Activated CD4-positive, alpha-beta T cell treated with anti-CD3 and anti-CD28 coated beads, Interleukin-2, amount 50 U/mL, for 24 hours (primary cell): ENCODE measurements at regions not wholly inside any gene's neighbourhood (a gene's known extent, or its start where the extent isn't known, plus 50 kb on each side); places are given as distances from the start of the nearest gene placed in this dataset.

ENCODE experiments used
- DNase-seq, 2 donors: peaks; one replicate each; pipeline ENCODE4 v3.0.0-alpha.2; 2020; ENCODE audit warnings: low read depth in 1 of 2, low spot score in 1 of 2

DNA sequence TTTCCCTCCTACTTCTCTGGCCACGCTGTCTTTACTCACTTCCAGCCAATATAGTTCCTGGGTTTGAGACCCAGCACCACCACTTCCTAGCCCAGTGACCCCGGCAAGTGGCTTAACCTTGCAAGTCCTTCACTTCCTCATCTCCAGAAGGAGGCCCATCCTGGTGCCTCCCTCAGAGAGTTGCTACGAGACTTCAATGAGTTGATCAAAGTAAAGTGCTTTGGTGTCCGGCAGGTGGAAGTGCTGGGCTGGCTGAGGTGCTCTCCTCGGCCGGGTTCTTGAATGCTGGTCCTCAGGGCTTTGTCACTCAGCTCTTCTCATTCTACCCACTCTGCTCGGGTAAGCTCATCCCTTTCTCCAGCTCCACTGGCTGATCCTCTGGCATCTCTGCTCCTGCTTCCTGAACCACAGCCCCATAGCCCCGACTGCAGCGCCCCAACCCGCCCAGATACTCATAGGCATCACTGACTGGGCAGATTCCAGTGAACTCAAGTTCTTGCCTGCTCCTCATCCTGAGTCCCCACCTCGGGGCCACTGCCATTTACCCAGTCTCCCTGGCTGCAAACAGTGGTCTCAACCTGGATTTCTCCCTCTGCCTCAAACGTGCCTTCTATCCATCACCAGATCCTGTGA, 75.8 kb upstream of the WNT4 start:
- DNase-seq, result no peak

DNA sequence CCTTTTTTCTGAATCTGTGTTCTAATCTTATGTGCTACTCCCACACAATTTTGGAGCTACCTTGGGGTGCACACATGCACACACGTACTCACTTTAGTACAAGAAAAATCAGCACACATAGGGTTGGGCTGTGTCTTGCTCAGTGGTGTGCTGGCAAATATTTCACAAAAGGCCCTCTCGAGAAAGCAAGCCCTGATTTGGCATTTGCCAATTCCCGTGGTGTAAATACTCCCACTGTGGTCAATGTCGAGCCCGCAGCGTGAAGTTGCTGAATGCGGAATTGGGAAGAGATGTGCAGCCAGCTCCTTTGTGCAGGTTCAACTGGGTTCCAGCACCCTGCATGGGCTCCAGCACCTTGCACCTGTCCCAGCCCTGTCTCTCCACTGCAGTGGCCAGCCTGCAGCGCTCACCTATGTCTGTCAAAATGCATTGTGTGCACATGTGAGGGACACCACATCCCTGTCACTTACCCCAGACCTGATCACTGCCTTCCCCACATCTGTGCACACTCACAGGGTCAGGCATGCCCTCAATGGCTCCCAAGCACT, 78.4 kb upstream of the WNT4 start:
- DNase-seq, result no peak

DNA sequence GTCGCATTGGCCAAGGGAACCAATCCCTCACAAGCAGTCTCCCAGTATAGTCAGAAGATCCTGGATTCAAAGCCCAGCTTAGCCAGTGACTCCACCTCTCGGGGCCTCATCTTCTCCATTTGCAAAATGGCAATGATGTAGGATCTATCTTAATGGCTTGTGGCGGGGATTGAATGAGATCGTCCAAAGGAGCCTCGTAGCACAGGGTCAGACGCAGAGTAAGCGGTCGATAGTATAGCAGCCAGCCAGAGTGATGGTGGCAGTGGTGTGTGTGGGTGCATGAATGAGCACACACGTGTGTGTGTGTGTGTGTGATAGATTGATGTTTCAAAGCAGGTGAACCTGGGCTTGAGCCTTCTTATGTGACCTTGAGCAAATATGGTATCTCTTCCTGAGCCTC, 79.8 kb upstream of the WNT4 start:
- no peak for DNase-seq

DNA sequence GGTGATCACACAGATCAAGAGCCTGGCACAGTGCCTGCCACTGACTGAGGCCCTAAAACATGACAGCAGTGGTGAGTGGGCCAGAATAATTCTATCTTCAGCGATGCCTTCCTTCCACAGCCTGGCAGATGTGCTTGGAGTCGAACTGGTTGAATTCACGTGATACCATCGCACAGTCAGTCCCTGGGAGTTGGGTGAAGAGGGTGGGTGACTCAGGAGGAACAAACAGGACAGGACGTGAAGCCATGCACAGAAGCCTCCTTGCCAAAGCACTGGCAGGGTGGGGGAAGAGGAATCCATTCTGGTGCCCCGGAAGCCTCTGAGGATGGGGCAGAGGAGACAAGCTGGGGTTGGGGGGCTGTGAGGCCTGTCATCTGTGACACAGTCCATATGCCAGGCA, 80.3 kb upstream of the WNT4 start:
- DNase-seq, result no peak

DNA sequence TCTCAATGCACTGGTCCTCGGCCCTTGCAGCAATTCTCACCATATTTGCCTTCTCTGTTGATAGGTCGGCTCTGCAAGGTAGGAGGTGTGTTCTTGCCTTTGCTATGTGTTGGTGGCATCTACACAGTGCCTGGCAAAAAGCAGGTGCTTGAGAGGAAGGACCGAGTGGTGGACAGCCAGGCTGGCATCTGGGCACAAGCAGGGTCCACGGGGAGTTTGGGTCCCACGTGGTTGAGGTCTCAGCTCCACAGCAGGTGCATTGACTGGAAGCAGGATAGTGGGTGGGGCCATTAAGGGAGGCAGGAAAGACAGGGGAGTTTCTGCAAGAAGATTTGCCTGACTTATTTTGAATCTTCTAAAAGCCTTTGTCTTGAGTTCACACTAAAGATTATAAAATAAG, 81.2 kb upstream of the WNT4 start:
- no peak for DNase-seq

DNA sequence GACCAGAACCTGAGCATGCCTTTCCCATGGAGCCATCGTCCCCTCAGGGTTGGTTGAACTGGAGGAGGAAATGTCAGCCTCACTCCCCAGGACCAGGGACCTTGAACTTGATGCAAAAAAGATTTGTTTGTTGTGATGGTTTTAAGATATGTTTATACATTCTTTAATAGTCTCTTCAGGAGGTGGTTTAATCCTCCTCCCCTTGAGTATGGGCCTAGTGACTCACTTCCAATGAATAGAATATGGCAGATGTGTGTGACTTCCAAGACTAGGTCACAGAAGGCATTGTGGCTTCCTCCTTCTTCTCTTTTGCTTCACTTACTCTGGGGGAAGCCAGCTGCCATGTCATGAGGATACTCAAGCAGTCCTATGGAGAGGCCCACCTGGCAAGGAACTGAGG, 81.7 kb upstream of the WNT4 start:
- no peak for DNase-seq

DNA sequence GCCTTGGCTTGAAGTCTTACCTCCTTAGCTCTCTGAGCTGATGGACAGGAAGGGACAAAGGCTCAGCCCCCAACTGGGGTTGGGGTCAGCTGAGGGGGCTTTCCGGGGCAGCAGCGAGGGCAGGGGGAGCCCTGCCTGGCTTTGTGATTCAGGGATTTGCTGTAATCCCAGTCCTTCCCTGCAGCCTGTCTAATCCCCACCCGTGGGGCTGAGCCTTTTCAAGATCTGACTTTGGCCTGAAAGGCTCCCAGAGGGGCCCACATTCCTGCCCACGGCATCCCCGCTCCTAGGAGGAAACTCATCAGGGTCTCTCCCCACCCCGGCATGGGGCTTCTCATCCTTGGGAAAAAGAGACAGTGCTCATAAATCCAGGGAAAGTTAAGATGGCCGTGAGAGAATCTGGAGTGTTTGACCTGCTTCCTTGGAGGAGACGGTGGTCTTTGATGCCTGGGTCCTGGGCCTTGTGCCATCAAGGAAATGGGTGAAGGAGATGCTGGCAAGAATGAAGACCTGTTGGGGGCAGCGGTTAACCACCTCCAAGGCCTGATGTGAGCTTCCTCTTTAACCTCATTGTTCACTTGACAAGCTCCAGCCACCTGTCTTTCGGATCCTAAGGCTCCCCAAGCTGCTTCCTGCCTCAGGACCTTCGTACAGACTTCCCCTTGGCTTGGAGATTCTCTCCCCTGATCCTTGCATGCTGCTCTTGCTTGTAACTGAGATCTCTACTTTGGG, 83.1 kb upstream of the WNT4 start:
- DNase-seq, result no peak

DNA sequence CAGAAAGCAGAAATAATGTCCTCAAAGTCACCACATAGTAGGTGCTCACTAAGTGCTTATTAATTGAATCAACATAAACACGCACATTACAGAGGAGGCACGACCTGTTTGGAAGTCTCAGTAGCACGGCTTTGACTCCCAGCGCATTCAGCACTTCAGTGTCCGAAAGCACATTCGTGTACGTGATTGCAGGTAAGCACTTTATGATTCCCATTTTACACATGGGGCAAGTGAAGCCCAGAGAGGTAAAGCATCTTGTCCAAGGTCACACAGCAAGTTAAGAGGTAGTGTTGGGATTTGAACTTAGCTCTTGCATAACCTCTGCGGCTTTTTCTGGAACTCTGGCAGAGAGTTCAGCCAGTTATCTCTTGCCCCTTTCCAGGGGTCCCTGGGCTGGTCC, 85.2 kb upstream of the WNT4 start:
- no peak for DNase-seq

DNA sequence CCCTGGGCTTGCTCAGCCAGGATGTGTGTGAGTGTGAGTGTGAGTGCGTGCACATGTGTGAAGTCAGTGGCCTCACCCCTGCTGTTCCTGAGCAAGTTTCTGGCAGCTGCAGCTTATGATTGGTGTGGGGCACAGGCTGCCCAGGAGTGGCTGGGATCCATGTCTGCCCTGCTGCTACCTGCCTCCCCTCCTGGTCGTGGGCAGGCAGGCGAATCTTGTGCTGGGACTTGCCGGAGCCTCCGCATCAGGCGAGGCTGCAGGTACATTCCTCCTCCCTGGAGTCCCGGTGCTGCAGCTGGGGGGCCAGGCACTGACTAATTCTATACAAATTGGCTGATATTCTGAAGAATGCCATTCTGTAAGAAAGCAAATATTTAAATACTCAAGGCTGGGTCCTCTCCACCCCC, 85.6 kb upstream of the WNT4 start:
- DNase-seq, result no peak

DNA sequence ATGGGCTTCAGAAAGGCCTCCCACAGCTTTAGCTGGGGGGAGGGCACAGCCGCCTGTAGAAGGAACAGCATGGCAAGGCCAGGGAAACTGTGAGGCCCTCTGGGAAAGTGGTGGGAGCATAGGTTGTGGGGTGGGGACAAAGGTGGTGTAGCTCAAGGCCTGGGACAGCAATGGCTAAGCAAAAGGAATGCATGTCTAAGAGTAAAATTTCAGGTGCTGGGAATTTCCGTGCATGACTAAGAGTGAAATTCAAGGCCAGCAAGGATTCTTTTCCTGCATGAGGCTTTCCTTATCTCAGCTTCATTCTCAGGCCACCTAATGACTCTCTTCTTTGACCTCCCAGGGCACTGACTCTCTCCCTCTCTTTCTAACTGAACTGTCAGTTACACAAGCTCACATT, 86.5 kb upstream of the WNT4 start:
- DNase-seq, result no peak

DNA sequence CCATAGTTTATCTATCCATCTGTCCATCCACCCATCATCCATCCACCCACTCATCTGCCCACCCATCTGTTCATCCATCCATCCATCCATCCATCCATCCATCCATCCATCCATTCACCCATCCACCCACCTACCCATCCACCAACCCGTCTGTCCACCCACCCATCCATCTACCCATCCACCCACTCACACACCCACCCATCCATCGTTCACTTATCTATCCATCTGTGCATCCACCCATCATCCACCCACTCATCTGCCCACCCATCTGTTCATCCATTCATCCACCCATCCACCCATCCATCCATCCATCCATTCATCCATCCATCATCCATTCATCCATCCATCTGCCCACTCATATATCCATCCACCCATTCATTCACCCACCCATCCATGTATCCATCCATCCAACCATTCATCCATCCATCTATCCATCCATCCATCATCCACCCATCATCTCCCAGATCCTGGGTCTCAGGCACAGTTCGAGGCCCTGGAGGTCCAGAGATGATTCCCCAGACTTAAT, 88.2 kb upstream of the WNT4 start:
- DNase-seq, result no peak

DNA sequence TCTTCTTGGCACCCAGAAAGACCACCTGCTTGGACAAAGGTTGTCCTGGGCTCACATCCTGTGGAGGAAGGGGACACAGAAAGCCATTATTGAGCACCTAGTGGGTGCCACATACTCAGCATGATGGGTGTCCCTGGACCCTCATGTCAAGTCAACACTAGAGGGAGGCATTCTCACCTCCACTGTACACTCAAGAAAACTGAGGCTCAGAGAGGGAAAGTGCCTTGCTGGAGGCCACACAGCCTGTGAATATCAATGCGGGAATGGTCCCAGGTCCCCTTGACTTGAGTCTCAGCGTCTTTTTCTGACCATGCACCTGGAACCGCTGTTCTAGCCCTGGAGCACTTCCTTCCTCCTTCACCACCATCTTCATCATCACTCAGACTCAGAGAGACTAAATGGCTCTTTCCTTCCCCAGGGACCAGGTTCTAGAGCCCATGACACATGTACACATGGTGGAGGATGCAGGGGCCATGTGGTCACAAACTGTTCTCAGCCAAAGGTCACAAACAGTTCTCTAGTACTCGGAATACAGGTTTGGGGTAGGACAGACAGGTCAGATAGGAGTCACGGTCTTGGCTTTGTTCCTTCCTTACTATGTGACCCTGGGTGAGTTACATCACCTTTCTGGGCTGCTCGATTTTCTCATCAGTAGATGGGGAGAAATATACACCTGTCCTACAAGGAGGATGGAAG, 89.2 kb upstream of the WNT4 start:
- no peak for DNase-seq

DNA sequence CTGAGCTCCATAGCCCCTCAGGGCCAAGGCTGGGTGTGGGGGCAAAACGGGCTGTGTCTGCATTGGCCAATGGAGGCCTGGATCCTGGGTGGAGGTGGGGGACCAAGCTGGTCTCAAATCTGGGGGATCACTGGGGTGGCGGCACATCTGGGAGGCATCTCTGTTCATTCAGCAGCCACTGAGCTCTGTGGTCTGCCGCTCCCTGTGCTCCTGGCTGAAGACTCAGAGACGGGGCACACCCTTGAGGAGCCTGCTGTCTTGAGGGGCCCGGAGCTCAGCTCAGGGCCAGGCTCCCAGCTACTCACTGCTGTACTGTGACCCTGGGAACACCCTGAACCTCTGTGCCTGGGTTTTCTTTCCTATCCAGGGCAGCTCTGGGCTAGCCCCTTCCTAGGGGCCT, 90.3 kb upstream of the WNT4 start:
- no peak for DNase-seq

DNA sequence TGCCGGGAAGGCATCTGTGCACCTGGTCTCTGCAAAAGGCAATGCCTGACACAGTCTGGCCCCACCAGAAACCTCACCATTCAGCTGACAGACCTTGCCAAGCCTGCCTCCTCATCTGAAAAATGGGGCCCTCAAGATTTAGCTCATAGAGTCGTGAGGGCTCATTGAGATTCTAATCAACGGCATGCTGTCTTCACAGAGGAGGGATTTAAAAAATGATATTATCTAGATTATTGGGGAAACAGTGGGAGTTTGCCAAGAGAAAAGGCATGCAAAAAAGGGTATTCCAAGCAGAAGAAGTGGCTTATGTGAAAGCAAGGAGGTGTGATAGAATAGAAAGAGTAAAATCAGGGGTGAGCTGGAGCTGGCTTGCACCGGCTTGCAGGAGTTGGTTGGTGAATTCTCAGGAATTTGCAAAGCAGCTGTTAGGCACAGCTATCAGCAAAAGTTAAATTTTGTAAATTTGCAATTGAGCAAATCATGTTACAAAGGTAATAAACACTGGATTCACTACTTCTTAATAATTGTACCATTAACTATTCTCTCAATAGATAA, 91.7 kb upstream of the WNT4 start:
- DNase-seq, result no peak

DNA sequence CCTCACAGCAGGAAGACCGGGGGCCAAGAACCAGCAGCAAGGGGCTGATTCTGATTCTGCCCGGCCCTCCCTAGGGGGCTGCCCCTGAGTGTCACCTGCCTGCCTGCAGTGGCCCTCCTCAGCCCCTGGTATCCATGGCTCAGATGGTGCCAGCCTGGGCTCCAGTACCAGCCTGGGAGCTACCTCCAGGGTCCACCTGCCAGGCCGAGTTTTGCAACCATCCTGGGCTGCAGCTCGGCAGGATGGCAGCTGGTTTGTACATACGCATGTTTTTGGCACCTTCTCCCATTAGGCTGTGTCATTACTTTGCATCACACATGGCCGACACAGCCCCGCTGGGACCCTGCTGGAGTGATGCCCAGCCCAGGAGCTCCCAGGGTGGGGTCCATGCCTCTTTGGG, 93.3 kb upstream of the WNT4 start:
- DNase-seq, result no peak

DNA sequence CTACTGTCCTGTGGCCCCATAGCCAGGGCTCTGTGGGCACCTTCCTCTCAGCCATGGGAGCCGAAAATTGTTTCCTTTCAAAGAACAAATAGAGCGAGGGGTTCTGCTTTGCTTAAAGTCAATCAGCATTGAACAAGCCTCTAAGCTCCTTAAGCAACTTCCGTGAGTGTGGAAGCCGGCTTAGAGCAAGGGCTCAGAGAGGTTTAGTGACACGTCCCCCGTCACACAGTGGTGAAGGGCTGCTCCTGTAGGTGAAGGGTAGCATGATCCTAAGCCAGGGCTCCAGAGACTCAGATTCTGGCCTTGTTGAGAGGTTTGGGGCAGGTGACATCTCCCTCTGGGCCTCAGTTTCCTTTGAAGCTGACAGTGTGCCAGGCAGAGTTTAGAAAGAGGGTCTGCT, 94.0 kb upstream of the WNT4 start:
- no peak for DNase-seq

DNA sequence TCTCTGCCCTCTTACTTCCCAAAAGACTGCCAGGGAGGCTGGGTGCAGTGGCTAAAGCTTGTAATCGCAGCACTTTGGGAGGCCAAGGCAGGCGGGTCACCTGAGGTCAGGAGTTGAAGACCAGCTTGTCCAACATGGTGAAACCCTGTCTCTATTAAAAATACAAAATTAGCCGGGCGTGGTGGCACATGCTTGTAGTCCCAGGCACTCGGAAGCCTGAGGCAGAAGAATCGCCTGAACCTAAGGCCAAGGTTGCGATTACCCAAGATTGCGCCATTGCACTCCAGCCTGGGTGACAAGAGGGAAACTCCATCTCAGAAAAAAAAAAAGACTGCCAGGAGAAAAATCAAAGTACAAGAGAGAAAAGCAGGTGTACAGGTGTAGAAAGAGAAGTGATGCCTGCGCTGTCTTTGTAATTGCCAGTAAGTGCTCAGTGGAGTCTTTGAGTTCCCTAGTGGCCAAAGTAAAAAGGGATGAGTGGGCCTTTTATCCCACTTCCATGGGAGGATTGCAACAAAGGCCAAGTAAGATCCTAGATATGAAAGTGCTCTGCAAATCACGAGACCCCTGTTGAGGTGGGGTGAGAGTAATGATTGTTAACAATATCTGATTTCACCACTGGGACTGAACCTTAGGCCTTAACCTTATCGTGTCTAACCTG, 94.7 kb upstream of the WNT4 start:
- no peak for DNase-seq

DNA sequence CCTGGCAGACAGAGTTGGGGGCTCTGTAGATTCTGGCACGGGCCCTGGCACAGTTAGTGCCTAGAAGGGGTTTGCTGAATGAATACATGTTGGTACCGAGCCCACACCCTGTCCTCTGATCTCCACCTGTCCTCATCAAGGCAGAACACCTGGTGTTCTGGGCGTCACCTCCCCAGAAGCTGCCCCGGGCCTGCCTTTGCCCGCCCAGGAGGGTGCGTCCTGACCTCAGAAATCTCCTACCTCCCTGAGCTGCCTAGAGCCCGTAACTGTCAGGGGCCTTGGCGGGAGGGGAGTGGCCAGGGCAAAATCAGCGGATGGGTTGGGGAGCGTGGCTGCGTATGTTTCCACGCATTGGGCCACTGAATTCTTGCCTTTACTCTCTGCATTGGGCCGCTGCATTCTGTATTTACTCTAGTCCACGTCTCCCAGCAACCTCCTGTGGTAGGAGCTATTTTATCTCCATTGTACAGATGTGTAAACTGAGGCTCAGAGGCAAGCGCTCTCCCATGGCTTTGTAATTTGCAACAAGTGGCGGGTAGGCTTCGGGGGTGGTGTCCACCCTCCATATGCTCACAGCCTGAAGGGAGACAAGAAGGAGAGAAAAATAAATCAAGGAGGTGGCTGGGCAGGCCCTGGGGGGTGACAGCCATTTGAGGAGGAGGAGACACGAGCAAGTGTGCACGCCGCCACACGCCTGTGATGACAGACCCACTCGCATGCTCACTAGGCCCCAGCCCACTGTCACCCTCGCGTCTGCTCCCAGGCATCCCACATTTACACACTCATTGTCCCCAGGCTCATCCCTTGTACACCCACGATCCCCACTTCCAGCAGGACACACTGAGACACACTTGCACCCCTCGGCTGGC, 95.7 kb upstream of the WNT4 start:
- no peak for DNase-seq

DNA sequence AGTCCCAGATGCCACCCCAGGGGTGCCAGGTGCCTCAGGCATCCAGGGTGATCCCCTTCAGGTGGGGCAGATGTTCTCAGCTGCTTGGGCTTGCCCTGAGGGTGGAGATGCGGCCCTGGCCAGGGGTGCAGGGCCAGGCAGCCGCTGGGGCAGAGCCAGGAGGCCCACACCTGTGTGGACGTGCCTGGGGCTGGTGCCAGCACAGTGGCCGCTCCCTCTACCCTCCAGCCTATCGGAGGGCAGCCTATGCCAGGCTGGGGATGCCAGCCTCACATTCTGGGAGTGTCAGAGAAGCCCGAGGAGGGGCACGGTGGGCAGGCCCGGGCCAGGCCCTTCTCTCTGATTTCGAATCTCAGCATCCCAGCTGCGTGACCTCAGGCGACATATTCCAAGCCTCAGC, 96.5 kb upstream of the WNT4 start:
- no peak for DNase-seq

DNA sequence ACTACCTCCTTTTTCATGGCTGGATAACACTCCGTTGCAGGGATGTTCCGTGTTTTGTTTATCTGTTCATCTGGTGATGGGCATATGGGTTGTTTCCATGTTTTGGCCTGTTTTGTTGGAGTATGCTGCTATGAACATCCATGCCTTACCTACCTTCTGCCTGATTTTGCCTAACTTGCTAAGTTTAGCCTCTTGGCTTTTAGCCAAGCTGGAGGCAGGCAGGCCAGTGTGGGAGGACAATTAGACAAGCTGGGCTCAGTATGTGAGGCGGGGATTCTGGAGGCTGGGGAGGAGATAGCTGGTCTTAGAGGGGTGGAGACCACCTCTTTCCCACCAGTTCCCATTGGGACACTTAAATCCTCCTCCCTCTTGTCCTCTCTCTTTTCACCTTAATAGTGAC, 98.4 kb upstream of the WNT4 start:
- DNase-seq, result no peak
